ENCODE measurements at regions not wholly inside any gene's neighbourhood (a gene's known extent, or its start where the extent isn't known, plus 50 kb on each side); places are given as distances from the start of the nearest gene placed in this dataset.

- no peaks in the 10 kb centered on the region for H3K36me3 Mint-ChIP-seq (ENCODE audit: low read depth)
- H3K4me1 Mint-ChIP-seq = no peaks in the 10 kb centered on the region
- H3K9me3 Mint-ChIP-seq = peaks cover 13% of the 10 kb centered on the region
- no peak for TF ChIP-seq CTCF (conservative IDR thresholded peaks at IDR 0.05)
- no peak overlapping the region for H3K4me3 Mint-ChIP-seq
- H3K27ac Mint-ChIP-seq (ENCODE audit: unreplicated experiment) = no peak overlapping the region
- H3K27me3 Mint-ChIP-seq (ENCODE audit: low read depth) = no peaks in the 10 kb centered on the region
- DNase-seq (ENCODE audit: low read depth, low spot score) = no peak
Measured at GRCh38 chr2:149984311-149984710, 396.7 kb upstream of the MMADHC start.

- no peaks in the 10 kb centered on the region for H3K27me3 Mint-ChIP-seq (ENCODE audit: low read depth)
- H3K27ac Mint-ChIP-seq (ENCODE audit: unreplicated experiment) = no peak overlapping the region
- no peaks in the 10 kb centered on the region for H3K4me1 Mint-ChIP-seq
- no peak for DNase-seq (ENCODE audit: low read depth, low spot score)
- H3K36me3 Mint-ChIP-seq (ENCODE audit: low read depth) = peaks cover 15% of the 10 kb centered on the region
- no peak overlapping the region for H3K4me3 Mint-ChIP-seq
- no peak for TF ChIP-seq CTCF (conservative IDR thresholded peaks at IDR 0.05)
- H3K9me3 Mint-ChIP-seq = peaks cover 10% of the 10 kb centered on the region
Measured at GRCh38 chr2:149972066-149972465, 384.5 kb upstream of the MMADHC start.

- no peak for TF ChIP-seq CTCF (conservative IDR thresholded peaks at IDR 0.05)
- H3K4me3 Mint-ChIP-seq = no peak overlapping the region
- H3K27ac Mint-ChIP-seq (ENCODE audit: unreplicated experiment) = no peak overlapping the region
- H3K4me1 Mint-ChIP-seq = peaks cover 5% of the 10 kb centered on the region
- H3K36me3 Mint-ChIP-seq (ENCODE audit: low read depth) = peaks cover 4% of the 10 kb centered on the region
- H3K9me3 Mint-ChIP-seq = peaks cover 7% of the 10 kb centered on the region
- no peak for DNase-seq (ENCODE audit: low read depth, low spot score)
- H3K27me3 Mint-ChIP-seq (ENCODE audit: low read depth) = no peaks in the 10 kb centered on the region
Measured at GRCh38 chr2:149954981-149955600, 367.5 kb upstream of the MMADHC start.

- no peak overlapping the region for H3K4me3 Mint-ChIP-seq
- H3K27ac Mint-ChIP-seq (ENCODE audit: unreplicated experiment) = no peak overlapping the region
- no peaks in the 10 kb centered on the region for H3K27me3 Mint-ChIP-seq (ENCODE audit: low read depth)
- TF ChIP-seq CTCF (conservative IDR thresholded peaks at IDR 0.05) = no peak
- H3K36me3 Mint-ChIP-seq (ENCODE audit: low read depth) = peaks cover 2% of the 10 kb centered on the region
- peaks cover 5% of the 10 kb centered on the region for H3K9me3 Mint-ChIP-seq
- peaks cover 5% of the 10 kb centered on the region for H3K4me1 Mint-ChIP-seq
- DNase-seq (ENCODE audit: low read depth, low spot score) = no peak
Measured at GRCh38 chr2:149953627-149954026, 366.1 kb upstream of the MMADHC start.

GRCh38 chr2:149931486-149931885 lies 343.9 kb upstream of the MMADHC start:
- TF ChIP-seq CTCF (conservative IDR thresholded peaks at IDR 0.05) = no peak
- peaks cover 2% of the 10 kb centered on the region for H3K9me3 Mint-ChIP-seq
- H3K4me1 Mint-ChIP-seq = no peaks in the 10 kb centered on the region
- DNase-seq (ENCODE audit: low read depth, low spot score) = no peak
- H3K4me3 Mint-ChIP-seq = no peak overlapping the region
- H3K27ac Mint-ChIP-seq (ENCODE audit: unreplicated experiment) = no peak overlapping the region
- H3K36me3 Mint-ChIP-seq (ENCODE audit: low read depth) = no peaks in the 10 kb centered on the region
- no peaks in the 10 kb centered on the region for H3K27me3 Mint-ChIP-seq (ENCODE audit: low read depth)
